A549 (cell line): ENCODE measurements at regions not wholly inside any gene's neighbourhood (a gene's known extent, or its start where the extent isn't known, plus 50 kb on each side); places are given as distances from the start of the nearest gene placed in this dataset.
"Not testable (repeated sequence)": the region's sequence is repeated elsewhere in the genome, so short reads cannot be mapped to it uniquely, and the experiment has no call there.

Source experiments
- EP300 ChIP-seq, 2 experiments: fragments of >200 bp; sonication (Bioruptor Twin); formaldehyde crosslinking; IDR thresholded peaks; 2 replicates in 1 of 2; 3 replicates in 1 of 2; pipeline ENCODE4 v1.6.1; 2016 to 2017
- HDAC2 ChIP-seq: fragments of 200-600 bp; sonication (generic); IDR thresholded peaks from 2 replicates; pipeline ENCODE4 v1.6.1; 2016
- JUNB ChIP-seq: fragments of >200 bp; sonication (Bioruptor Twin); formaldehyde crosslinking; IDR thresholded peaks from 2 replicates; pipeline ENCODE4 v1.6.1; 2016
- KDM1A ChIP-seq: fragments of 200-600 bp; sonication (generic); IDR thresholded peaks from 2 replicates; pipeline ENCODE4 v1.6.1; 2016; ENCODE audit warnings: low read depth, mild to moderate bottlenecking
- POLR2A ChIP-seq: IDR thresholded peaks from 2 replicates; pipeline ENCODE4 v1.6.1; 2012; ENCODE audit warnings: mild to moderate bottlenecking, low read length
- POLR2AphosphoS2 ChIP-seq: conservative IDR thresholded peaks from 2 replicates; pipeline ENCODE4 v1.6.1; 2012; ENCODE audit warnings: low read length, improper control_type of control experiment, inconsistent platforms
- RAD21 ChIP-seq, 2 experiments: fragments of >200 bp in 1 of 2; sonication (Bioruptor Twin) in 1 of 2; formaldehyde crosslinking in 1 of 2; IDR thresholded peaks in 1 of 2; conservative IDR thresholded peaks in 1 of 2; 2 replicates in 1 of 2; 3 replicates in 1 of 2; pipeline ENCODE4 v1.6.1; 2012 to 2018; ENCODE audit warnings: inconsistent platforms in 1 of 2
- RARB ChIP-seq: fragments of 250-450 bp; sonication (Bioruptor Pico); IDR thresholded peaks from 2 replicates; pipeline ENCODE4 v1.8.0; 2021; ENCODE audit warnings: mild to moderate bottlenecking, moderate library complexity
- SREBF2 ChIP-seq: fragments of 450-650 bp; IDR thresholded peaks from 2 replicates; pipeline ENCODE4 v1.6.1; 2014; ENCODE audit warnings: mild to moderate bottlenecking, moderate library complexity
- TFCP2L1 ChIP-seq: fragments of 250-450 bp; sonication (Bioruptor Pico); IDR thresholded peaks from 2 replicates; pipeline ENCODE4 v1.5.0; 2021; ENCODE audit warnings: mild to moderate bottlenecking
- TF ChIP-seq, protein P1 (sequence below): fragments of 200-600 bp; sonication (generic); IDR thresholded peaks from 2 replicates; pipeline ENCODE4 v1.6.1; 2016; ENCODE audit warnings: antibody characterized with exemption, mild to moderate bottlenecking, moderate library complexity
- TF ChIP-seq, protein P2 (sequence below): fragments of >200 bp; sonication (Bioruptor Twin); formaldehyde crosslinking; IDR thresholded peaks from 3 replicates; pipeline ENCODE4 v1.5.1; 2016
- TF ChIP-seq, protein P3 (sequence below): IDR thresholded peaks from 2 replicates; pipeline ENCODE4 v1.6.1; 2012; ENCODE audit warnings: low read depth, borderline replicate concordance

DNA sequence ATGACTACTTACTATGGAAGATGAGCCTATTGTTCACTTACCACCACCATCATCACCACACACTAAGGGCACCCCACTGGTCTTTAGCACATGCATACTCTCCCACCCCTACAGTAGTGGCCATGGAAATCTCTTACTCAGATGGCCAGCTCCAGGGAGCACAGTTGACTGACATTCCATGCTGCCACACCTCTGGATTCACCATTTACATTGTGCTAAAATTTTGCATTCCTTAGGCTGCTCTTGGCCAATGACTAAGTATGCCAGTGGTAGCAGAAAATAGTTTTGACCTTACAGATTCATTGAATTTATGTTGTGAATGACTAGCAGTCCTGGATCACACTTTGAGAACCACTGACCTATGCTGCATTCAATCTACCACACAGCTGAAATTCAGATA lies 306.9 kb downstream of the TSPY2 start:
- TF ChIP-seq EP300 (IDR thresholded peaks at IDR 0.05); POLR2A; POLR2AphosphoS2; HDAC2; RAD21 (conservative IDR thresholded peaks at IDR 0.05 in 1 of 2, IDR thresholded peaks at IDR 0.05 in 1 of 2); TFCP2L1 (CRISPR knock-in tag); JUNB; RARB (CRISPR knock-in tag); KDM1A; SREBF2: not testable (repeated sequence)
- TF ChIP-seq, protein P1, sequence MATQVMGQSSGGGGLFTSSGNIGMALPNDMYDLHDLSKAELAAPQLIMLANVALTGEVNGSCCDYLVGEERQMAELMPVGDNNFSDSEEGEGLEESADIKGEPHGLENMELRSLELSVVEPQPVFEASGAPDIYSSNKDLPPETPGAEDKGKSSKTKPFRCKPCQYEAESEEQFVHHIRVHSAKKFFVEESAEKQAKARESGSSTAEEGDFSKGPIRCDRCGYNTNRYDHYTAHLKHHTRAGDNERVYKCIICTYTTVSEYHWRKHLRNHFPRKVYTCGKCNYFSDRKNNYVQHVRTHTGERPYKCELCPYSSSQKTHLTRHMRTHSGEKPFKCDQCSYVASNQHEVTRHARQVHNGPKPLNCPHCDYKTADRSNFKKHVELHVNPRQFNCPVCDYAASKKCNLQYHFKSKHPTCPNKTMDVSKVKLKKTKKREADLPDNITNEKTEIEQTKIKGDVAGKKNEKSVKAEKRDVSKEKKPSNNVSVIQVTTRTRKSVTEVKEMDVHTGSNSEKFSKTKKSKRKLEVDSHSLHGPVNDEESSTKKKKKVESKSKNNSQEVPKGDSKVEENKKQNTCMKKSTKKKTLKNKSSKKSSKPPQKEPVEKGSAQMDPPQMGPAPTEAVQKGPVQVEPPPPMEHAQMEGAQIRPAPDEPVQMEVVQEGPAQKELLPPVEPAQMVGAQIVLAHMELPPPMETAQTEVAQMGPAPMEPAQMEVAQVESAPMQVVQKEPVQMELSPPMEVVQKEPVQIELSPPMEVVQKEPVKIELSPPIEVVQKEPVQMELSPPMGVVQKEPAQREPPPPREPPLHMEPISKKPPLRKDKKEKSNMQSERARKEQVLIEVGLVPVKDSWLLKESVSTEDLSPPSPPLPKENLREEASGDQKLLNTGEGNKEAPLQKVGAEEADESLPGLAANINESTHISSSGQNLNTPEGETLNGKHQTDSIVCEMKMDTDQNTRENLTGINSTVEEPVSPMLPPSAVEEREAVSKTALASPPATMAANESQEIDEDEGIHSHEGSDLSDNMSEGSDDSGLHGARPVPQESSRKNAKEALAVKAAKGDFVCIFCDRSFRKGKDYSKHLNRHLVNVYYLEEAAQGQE: not testable (repeated sequence)
- TF ChIP-seq, protein P2, sequence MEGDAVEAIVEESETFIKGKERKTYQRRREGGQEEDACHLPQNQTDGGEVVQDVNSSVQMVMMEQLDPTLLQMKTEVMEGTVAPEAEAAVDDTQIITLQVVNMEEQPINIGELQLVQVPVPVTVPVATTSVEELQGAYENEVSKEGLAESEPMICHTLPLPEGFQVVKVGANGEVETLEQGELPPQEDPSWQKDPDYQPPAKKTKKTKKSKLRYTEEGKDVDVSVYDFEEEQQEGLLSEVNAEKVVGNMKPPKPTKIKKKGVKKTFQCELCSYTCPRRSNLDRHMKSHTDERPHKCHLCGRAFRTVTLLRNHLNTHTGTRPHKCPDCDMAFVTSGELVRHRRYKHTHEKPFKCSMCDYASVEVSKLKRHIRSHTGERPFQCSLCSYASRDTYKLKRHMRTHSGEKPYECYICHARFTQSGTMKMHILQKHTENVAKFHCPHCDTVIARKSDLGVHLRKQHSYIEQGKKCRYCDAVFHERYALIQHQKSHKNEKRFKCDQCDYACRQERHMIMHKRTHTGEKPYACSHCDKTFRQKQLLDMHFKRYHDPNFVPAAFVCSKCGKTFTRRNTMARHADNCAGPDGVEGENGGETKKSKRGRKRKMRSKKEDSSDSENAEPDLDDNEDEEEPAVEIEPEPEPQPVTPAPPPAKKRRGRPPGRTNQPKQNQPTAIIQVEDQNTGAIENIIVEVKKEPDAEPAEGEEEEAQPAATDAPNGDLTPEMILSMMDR: not testable (repeated sequence)
- TF ChIP-seq, protein P3, sequence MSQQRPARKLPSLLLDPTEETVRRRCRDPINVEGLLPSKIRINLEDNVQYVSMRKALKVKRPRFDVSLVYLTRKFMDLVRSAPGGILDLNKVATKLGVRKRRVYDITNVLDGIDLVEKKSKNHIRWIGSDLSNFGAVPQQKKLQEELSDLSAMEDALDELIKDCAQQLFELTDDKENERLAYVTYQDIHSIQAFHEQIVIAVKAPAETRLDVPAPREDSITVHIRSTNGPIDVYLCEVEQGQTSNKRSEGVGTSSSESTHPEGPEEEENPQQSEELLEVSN: not testable (repeated sequence)
